HG02763 (cell line): ENCODE measurements at regions not wholly inside any gene's neighbourhood (a gene's known extent, or its start where the extent isn't known, plus 50 kb on each side); places are given as distances from the start of the nearest gene placed in this dataset.

Experiments used
- ATAC-seq: cut with Tn5 transposase; IDR thresholded peaks from one replicate; pipeline ENCODE4 v1.9.1; 2021; ENCODE audit warnings: mild to moderate bottlenecking, moderate library complexity; ENCODE audit not compliant: unreplicated experiment

- no peak for ATAC-seq
Observed at GRCh38 chr12:75974323-75975187, 57.0 kb downstream of the PHLDA1 start.

- no peak for ATAC-seq
Observed at GRCh38 chr12:75971253-75971652, 60.3 kb downstream of the PHLDA1 start.

- no peak for ATAC-seq
Observed at GRCh38 chr12:75970310-75970709, 61.3 kb downstream of the PHLDA1 start.

GRCh38 chr12:75969768-75970167 is 61.8 kb downstream of the PHLDA1 start:
- no peak for ATAC-seq

- no peak for ATAC-seq
Observed at GRCh38 chr12:75965661-75966060, 65.9 kb downstream of the PHLDA1 start.

GRCh38 chr12:75964150-75964549 is 67.4 kb downstream of the PHLDA1 start:
- ATAC-seq: peak; percentile 42

- no peak for ATAC-seq
Observed at GRCh38 chr12:75961878-75962277, 69.7 kb downstream of the PHLDA1 start.

GRCh38 chr12:75960954-75961661 is 70.5 kb downstream of the PHLDA1 start:
- no peak for ATAC-seq

- no peak for ATAC-seq
Observed at GRCh38 chr12:75960086-75960910, 71.3 kb downstream of the PHLDA1 start.

- no peak for ATAC-seq
Observed at GRCh38 chr12:75959506-75959905, 72.1 kb downstream of the PHLDA1 start.

GRCh38 chr12:75959060-75959459 is 72.5 kb downstream of the PHLDA1 start:
- ATAC-seq: no peak

GRCh38 chr12:75955251-75955650 is 76.3 kb downstream of the PHLDA1 start:
- ATAC-seq: no peak

GRCh38 chr12:75954749-75955148 is 76.8 kb downstream of the PHLDA1 start:
- ATAC-seq: no peak

GRCh38 chr12:75954041-75954440 is 77.5 kb downstream of the PHLDA1 start:
- ATAC-seq: no peak

GRCh38 chr12:75953312-75953906 is 78.2 kb downstream of the PHLDA1 start:
- ATAC-seq: no peak

GRCh38 chr12:75951399-75952278 is 79.9 kb downstream of the PHLDA1 start:
- ATAC-seq: no peak

- ATAC-seq: no peak
Observed at GRCh38 chr12:75947156-75947723, 84.3 kb downstream of the PHLDA1 start.

GRCh38 chr12:75945581-75945980 is 86.0 kb downstream of the PHLDA1 start:
- ATAC-seq: no peak

GRCh38 chr12:75944905-75945432 is 86.6 kb downstream of the PHLDA1 start:
- no peak for ATAC-seq
